ENCODE measurements at regions not wholly inside any gene's neighbourhood (a gene's known extent, or its start where the extent isn't known, plus 50 kb on each side); places are given as distances from the start of the nearest gene placed in this dataset.

- no peaks in the 10 kb centered on the region for H3K9me3 ChIP-seq (ENCODE audit: control insufficient read depth, insufficient read depth, low read depth, low read length)
- no peak overlapping the region for H3K4me3 ChIP-seq (ENCODE audit: low read depth in 2 of 2, low read length in 2 of 2)
- TF ChIP-seq POLR2AphosphoS5 (IDR thresholded peaks at IDR 0.05; ENCODE audit: low read depth, low read length): no peak
- TF ChIP-seq, protein P1, sequence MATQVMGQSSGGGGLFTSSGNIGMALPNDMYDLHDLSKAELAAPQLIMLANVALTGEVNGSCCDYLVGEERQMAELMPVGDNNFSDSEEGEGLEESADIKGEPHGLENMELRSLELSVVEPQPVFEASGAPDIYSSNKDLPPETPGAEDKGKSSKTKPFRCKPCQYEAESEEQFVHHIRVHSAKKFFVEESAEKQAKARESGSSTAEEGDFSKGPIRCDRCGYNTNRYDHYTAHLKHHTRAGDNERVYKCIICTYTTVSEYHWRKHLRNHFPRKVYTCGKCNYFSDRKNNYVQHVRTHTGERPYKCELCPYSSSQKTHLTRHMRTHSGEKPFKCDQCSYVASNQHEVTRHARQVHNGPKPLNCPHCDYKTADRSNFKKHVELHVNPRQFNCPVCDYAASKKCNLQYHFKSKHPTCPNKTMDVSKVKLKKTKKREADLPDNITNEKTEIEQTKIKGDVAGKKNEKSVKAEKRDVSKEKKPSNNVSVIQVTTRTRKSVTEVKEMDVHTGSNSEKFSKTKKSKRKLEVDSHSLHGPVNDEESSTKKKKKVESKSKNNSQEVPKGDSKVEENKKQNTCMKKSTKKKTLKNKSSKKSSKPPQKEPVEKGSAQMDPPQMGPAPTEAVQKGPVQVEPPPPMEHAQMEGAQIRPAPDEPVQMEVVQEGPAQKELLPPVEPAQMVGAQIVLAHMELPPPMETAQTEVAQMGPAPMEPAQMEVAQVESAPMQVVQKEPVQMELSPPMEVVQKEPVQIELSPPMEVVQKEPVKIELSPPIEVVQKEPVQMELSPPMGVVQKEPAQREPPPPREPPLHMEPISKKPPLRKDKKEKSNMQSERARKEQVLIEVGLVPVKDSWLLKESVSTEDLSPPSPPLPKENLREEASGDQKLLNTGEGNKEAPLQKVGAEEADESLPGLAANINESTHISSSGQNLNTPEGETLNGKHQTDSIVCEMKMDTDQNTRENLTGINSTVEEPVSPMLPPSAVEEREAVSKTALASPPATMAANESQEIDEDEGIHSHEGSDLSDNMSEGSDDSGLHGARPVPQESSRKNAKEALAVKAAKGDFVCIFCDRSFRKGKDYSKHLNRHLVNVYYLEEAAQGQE (IDR thresholded peaks at IDR 0.05; ENCODE audit: insufficient read depth in 1 of 2, low read depth in 2 of 2, low read length in 1 of 2): no peak
- no peak for TF ChIP-seq CTCF (IDR thresholded peaks at IDR 0.05)
- no peak for TF ChIP-seq SIN3A (IDR thresholded peaks at IDR 0.05; ENCODE audit: borderline replicate concordance, insufficient read depth, low read depth, low read length)
- TF ChIP-seq TCF7L2 (IDR thresholded peaks at IDR 0.05; ENCODE audit: low read depth, low read length): no peak
- CTCF ChIA-PET: no interaction called here
- peaks cover 23% of the 10 kb centered on the region for H3K4me1 ChIP-seq (ENCODE audit: control insufficient read depth, insufficient read depth, low read length)
- ATAC-seq: no peak
- in situ Hi-C loops (cut with HindIII; ENCODE audit: low pct_unique_long_range_greater_than_20kb, low sequenced_read_pairs): no loop called here
- intact Hi-C loops (cut with micrococcal nuclease; ENCODE audit: unreplicated experiment): no loop called here
- POLR2A ChIA-PET: no interaction called here
- no peaks in the 10 kb centered on the region for H3K27me3 ChIP-seq (ENCODE audit: control insufficient read depth, insufficient read depth, low read length)
- no peak overlapping the region for H3K27ac ChIP-seq (ENCODE audit: low read length)
- no peaks in the 10 kb centered on the region for H3K36me3 ChIP-seq (ENCODE audit: control insufficient read depth, insufficient read depth, low read length)
- no peak for DNase-seq (ENCODE audit: low read depth, low spot score)
- BruUV-seq (replicated peaks): no TSS peak
These were observed 238.6 kb upstream of the GSE1 start for GRCh38 chr16:85374571-85374872.

- H3K27ac ChIP-seq (ENCODE audit: low read length): no peak overlapping the region
- H3K36me3 ChIP-seq (ENCODE audit: control insufficient read depth, insufficient read depth, low read length): no peaks in the 10 kb centered on the region
- DNase-seq (ENCODE audit: low read depth, low spot score): no peak
- CTCF ChIA-PET: no interaction called here
- no TSS peak for BruUV-seq (replicated peaks)
- TF ChIP-seq POLR2AphosphoS5 (IDR thresholded peaks at IDR 0.05; ENCODE audit: low read depth, low read length): no peak
- no peak for TF ChIP-seq CTCF (IDR thresholded peaks at IDR 0.05)
- TF ChIP-seq, protein P1 (IDR thresholded peaks at IDR 0.05; ENCODE audit: insufficient read depth in 1 of 2, low read depth in 2 of 2, low read length in 1 of 2): no peak
- TF ChIP-seq SIN3A (IDR thresholded peaks at IDR 0.05; ENCODE audit: borderline replicate concordance, insufficient read depth, low read depth, low read length): no peak
- TF ChIP-seq TCF7L2 (IDR thresholded peaks at IDR 0.05; ENCODE audit: low read depth, low read length): no peak
- intact Hi-C loops (cut with micrococcal nuclease; ENCODE audit: unreplicated experiment): no loop called here
- H3K9me3 ChIP-seq (ENCODE audit: control insufficient read depth, insufficient read depth, low read depth, low read length): no peaks in the 10 kb centered on the region
- ATAC-seq: no peak
- in situ Hi-C loops (cut with HindIII; ENCODE audit: low pct_unique_long_range_greater_than_20kb, low sequenced_read_pairs): no loop called here
- H3K4me1 ChIP-seq (ENCODE audit: control insufficient read depth, insufficient read depth, low read length): peaks cover 23% of the 10 kb centered on the region
- no peaks in the 10 kb centered on the region for H3K27me3 ChIP-seq (ENCODE audit: control insufficient read depth, insufficient read depth, low read length)
- POLR2A ChIA-PET: no interaction called here
- no peak overlapping the region for H3K4me3 ChIP-seq (ENCODE audit: low read depth in 2 of 2, low read length in 2 of 2)
These were observed 237.8 kb upstream of the GSE1 start for GRCh38 chr16:85375282-85375681.
